Embryonic facial prominence (tissue), 1 donor: ENCODE measurements at regions not wholly inside any gene's neighbourhood (a gene's known extent, or its start where the extent isn't known, plus 50 kb on each side); places are given as distances from the start of the nearest gene placed in this dataset.

ENCODE experiments used
- DNase-seq: peaks from one replicate; pipeline ENCODE4 v3.0.0-alpha.2; 2016; ENCODE audit errors: extremely low spot score

DNA sequence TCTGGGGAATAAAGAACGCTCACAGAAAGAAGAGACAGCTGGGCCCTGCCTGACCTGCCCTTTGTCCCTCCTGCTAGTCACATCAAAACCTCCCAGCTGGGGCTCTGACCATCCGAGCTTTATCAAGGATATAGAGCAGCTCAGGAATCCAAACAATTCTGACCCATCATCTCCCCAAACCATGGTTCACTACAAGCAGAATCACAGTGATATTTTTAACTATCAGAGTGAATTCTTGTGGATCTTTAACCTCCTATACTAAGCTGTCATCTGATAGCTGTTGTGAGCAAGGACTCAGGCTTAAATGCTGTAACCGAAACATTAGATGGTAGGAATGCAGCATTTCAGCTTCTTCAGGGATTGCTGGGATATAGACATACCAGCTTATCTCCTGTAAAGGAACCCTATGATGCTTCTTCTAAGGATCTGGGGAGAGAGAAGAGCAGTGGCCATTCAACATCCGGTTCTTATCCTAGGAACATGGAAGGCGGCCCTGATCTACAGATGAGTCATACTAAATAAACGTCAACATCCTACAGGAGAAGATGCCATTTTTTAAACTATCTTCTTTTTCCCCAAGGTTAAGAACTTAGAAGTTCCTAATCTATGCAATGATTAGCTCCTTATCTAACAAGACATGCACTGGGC lies 84.7 kb upstream of the AKIP1 start:
- DNase-seq, result no peak

- DNase-seq, result no peak
Observed at GRCh38 chr11:8826901-8827560, 84.0 kb upstream of the AKIP1 start.

DNA sequence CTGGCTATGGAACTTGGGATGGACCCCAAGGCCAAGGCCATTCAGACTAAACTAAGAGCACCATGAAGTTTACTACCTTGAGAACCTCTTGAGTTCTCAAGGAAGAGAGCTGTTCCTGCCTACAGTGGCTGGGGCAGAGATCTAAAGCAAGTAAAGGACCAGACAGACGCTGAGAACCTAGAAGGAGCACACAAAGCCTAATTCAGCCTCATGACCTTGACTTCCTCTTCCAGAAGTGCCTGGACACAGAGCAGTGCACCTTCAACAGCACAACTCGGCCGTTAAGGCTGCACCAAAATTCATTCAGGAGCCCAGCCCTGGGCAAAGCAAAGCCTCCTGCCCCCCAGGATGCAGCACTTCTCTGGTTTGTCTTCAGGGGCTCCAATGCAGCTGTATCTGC lies 82.9 kb upstream of the AKIP1 start:
- no peak for DNase-seq

GRCh38 chr11:8828580-8829361 lies 82.2 kb upstream of the AKIP1 start:
- no peak for DNase-seq

DNA sequence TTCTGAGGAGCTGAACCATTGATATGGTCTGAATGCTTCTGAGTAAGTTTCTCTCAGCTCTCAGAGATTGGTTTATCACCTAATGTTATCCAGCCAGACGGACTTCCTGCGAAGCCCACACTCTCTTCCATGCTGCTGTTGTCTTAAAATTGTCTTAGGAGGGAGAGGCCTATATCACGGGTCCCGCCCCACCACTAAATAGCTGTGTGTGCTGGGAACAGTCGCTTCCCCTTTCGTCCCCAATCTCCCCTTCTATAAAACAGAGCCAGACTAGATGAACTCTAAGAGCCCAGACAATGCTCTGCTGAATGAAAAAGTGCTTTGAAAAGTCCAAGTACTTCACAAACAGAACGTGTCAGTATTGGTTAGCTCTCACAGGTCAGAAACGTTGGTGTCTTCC lies 81.4 kb upstream of the AKIP1 start:
- DNase-seq, result no peak

DNA sequence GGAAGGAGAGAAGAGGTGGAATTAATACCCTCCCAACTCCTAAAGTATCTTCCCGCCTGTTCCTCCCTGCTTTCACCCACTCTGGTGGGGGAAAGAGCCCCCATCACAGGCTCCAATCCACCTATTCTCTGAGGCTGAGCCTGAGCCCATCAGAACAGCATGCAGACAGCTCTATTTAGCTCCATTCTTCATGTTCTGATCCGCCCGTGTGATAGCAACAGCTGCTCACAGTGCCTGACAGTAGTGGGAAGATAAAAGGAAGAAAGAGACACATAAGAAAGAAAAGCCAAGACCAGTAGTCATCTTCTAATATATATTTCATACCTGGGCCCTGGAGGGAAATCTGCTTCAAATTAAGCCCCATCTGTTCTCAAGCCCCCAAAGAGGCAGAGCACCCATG lies 80.3 kb upstream of the AKIP1 start:
- DNase-seq, result no peak

GRCh38 chr11:8831861-8832260 lies 79.1 kb upstream of the AKIP1 start:
- DNase-seq, result no peak

DNA sequence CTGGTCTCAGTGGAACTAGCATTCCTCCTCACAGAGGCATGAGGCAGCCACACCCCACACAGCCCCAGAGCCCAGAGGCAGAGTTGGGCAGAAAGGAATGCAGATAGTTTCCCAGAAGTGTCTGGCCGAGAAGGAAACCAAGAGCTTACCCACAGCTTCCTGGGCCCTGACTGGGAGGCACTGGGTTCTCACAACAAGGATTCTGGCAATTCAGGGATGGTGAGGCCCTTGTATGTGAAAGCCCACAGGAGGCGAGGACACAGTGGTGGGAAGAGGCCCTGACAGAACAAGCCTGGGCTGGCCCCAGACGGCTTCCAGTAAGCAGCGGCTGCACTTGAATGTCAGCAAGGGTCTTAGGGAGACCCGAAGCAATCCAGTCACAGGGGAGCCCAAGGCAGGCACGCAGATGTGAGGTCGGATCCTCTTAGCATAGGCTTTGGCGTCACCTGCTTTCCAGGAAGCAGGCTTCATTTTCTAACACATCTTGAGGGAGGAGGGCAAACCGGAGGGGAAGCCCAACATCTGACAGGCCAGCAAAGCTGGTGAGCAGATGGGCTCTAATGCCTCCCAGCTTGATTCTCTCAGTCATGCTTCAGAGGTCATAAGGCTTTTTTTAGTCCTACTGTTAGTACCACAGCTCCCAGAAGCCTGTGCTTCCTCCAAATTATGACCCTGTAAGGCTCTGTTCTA lies 78.3 kb upstream of the AKIP1 start:
- peak; percentile 48 for DNase-seq

GRCh38 chr11:8833568-8834315 lies 77.2 kb upstream of the AKIP1 start:
- no peak for DNase-seq

- DNase-seq, result no peak
Observed at GRCh38 chr11:8834379-8834778, 76.6 kb upstream of the AKIP1 start.

DNA sequence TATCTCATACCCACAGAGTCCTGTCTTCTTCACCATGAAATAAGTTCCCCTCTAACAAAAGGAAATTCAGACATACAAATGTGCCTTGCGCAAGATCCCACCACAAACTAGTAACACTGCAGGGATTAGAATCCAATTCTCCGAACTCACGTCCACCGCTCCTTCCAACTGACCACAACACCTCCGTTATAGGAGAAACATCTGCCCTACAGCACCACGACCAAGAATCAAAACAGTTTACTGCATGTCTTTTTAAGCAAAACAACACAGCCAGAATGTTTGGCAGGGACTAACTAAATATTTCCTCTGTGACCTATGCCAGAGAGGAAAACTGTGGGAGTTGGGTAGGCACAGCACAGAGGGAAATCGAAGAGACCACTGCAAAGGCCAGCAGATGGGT lies 72.7 kb upstream of the AKIP1 start:
- DNase-seq, result no peak

- DNase-seq, result no peak
Observed at GRCh38 chr11:8839306-8839956, 71.6 kb upstream of the AKIP1 start.

DNA sequence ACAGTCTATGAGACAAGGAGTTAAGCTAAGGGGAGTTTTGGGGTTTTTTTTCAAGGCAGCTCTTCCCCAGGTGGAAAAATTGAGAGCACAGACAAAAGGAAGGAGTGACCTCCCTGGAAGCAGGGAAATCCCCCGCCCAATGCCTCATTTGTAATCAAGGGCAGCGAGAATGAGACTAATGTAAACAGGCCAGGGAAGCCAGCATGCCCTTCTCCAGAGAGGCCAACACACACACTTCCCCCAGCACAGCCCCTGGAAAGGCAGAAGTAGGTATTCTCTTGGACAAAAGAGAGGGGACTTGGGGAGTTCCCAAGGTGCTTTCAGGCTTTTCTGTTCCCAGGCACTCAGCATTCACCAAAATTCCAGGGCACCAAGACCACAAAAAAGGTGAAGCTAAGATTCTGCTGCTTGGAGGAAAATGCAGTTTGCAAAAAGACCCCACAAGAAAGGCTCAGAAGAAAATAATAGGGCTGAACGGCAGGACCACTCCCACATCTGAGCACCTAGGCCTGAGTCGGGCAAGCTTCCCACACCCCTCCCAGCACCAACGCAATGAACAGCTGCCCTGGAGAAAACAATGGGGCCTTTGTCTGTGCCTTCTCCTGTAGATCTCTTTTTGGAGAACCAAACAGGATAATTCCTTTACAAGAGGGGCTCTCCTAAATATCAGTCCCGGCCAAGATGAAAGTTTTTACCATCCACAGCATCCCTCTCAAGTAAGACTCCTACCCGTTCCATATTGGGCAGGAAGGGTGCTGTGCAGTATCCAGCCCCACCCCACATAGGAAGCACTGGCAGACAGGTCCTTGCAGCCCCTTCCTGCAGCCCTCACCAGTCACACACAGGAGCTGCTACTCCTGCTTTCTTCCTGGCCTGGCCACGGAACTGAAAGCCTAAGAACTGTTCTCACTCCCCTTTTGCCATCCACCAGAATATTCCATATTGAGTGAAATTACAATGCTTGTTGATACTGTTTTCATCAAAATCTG lies 70.7 kb upstream of the AKIP1 start:
- DNase-seq, result no peak

- DNase-seq, result no peak
Observed at GRCh38 chr11:8841899-8842298, 69.1 kb upstream of the AKIP1 start.

DNA sequence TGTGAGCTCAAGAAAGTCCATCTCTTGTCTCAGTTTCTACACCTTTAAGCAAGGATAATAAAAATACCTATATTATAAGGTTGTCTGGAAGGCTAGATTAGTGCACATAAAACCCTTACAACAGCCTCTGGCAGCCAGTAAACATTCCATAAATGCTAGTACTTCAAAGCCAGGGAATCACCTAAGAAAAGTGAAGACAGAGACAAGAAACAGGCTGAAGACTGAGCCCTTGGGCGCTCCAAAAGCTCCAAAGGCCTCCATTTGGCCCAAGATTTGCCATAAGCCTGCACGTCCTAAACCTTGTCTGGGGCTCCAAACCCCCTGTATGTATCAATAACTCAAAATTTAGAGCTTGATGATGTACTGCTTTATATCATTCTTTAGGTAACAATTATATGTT lies 52.2 kb upstream of the AKIP1 start:
- DNase-seq, result no peak
